ENCODE measurements at regions not wholly inside any gene's neighbourhood (a gene's known extent, or its start where the extent isn't known, plus 50 kb on each side); places are given as distances from the start of the nearest gene placed in this dataset.

- Histone ChIP-seq H3K36me3 (no peaks in the 10 kb centered on the region), H3K27me3 (no peaks in the 10 kb centered on the region), H3K9me3 (no peaks in the 10 kb centered on the region), H3K4me3 (no peak overlapping the region), H3K27ac (no peak overlapping the region), H3K4me1 (no peaks in the 10 kb centered on the region)
- WGBS, 2 donors, result 45 to 59% methylated on average over 6 of the region's 6 CpGs
- ATAC-seq (ENCODE audit: low FRiP score in 2 of 2), result no peak
- no peak for DNase-seq
- TF ChIP-seq CTCF (IDR thresholded peaks at IDR 0.05) (peak in 4 of 6 experiments; percentile 27 to 47 (median 40)), POLR2AphosphoS5 (IDR thresholded peaks at IDR 0.05) (no peak), POLR2A (IDR thresholded peaks at IDR 0.05) (no peak)
Observed at GRCh38 chr2:228657807-228658402, 476.4 kb upstream of the SPHKAP start.

- Histone ChIP-seq H3K27me3 (no peaks in the 10 kb centered on the region), H3K27ac (no peak overlapping the region), H3K4me1 (no peaks in the 10 kb centered on the region), H3K4me3 (no peak overlapping the region), H3K36me3 (no peaks in the 10 kb centered on the region), H3K9me3 (no peaks in the 10 kb centered on the region)
- ATAC-seq (ENCODE audit: low FRiP score in 2 of 2) (no peak), DNase-seq (no peak)
- 72 to 85% methylated on average over 2 of the region's 2 CpGs for WGBS, 2 donors
- TF ChIP-seq CTCF (IDR thresholded peaks at IDR 0.05) (no peak), POLR2A (IDR thresholded peaks at IDR 0.05) (no peak), EP300 (IDR thresholded peaks at IDR 0.05) (no peak), POLR2AphosphoS5 (IDR thresholded peaks at IDR 0.05) (no peak)
Observed at GRCh38 chr2:228655331-228655730, 473.8 kb upstream of the SPHKAP start.

GRCh38 chr2:228654707-228655106 lies 473.2 kb upstream of the SPHKAP start:
- H3K36me3 ChIP-seq, result no peaks in the 10 kb centered on the region
- no peak for DNase-seq
- no peaks in the 10 kb centered on the region for H3K9me3 ChIP-seq
- 61 to 80% methylated on average over 2 of the region's 2 CpGs for WGBS, 2 donors
- no peak overlapping the region for H3K27ac ChIP-seq
- no peak for ATAC-seq (ENCODE audit: low FRiP score in 2 of 2)
- no peaks in the 10 kb centered on the region for H3K27me3 ChIP-seq
- TF ChIP-seq POLR2AphosphoS5 (IDR thresholded peaks at IDR 0.05), result no peak
- TF ChIP-seq EP300 (IDR thresholded peaks at IDR 0.05), result no peak
- TF ChIP-seq POLR2A (IDR thresholded peaks at IDR 0.05), result no peak
- TF ChIP-seq CTCF (IDR thresholded peaks at IDR 0.05), result no peak
- H3K4me3 ChIP-seq, result no peak overlapping the region
- H3K4me1 ChIP-seq, result no peaks in the 10 kb centered on the region

- Histone ChIP-seq H3K4me1 (no peaks in the 10 kb centered on the region), H3K4me3 (no peak overlapping the region), H3K36me3 (no peaks in the 10 kb centered on the region), H3K9me3 (no peaks in the 10 kb centered on the region), H3K27me3 (no peaks in the 10 kb centered on the region), H3K27ac (no peak overlapping the region)
- whole genome bisulfite sequencing, 2 donors, result 57 to 58% methylated on average over 4 of the region's 4 CpGs
- ATAC-seq (ENCODE audit: low FRiP score in 2 of 2), result no peak
- TF ChIP-seq POLR2A (IDR thresholded peaks at IDR 0.05), result no peak
- TF ChIP-seq CTCF (IDR thresholded peaks at IDR 0.05), result no peak
- no peak for TF ChIP-seq POLR2AphosphoS5 (IDR thresholded peaks at IDR 0.05)
- no peak for TF ChIP-seq EP300 (IDR thresholded peaks at IDR 0.05)
- no peak for DNase-seq
Observed at GRCh38 chr2:228653884-228654283, 472.4 kb upstream of the SPHKAP start.

GRCh38 chr2:228652366-228652765 lies 470.9 kb upstream of the SPHKAP start:
- H3K4me3 ChIP-seq, result no peak overlapping the region
- TF ChIP-seq EP300 (IDR thresholded peaks at IDR 0.05) (no peak), CTCF (IDR thresholded peaks at IDR 0.05) (no peak), POLR2AphosphoS5 (IDR thresholded peaks at IDR 0.05) (no peak), POLR2A (IDR thresholded peaks at IDR 0.05) (no peak)
- DNase-seq (no peak), ATAC-seq (ENCODE audit: low FRiP score in 2 of 2) (no peak)
- no peaks in the 10 kb centered on the region for H3K36me3 ChIP-seq
- WGBS, 2 donors, result 34 to 67% methylated on average over 3 of the region's 3 CpGs
- no peaks in the 10 kb centered on the region for H3K9me3 ChIP-seq
- H3K27me3 ChIP-seq, result no peaks in the 10 kb centered on the region
- no peak overlapping the region for H3K27ac ChIP-seq
- no peaks in the 10 kb centered on the region for H3K4me1 ChIP-seq
